Thoracic aorta (tissue), 2 donors: ENCODE measurements at regions not wholly inside any gene's neighbourhood (a gene's known extent, or its start where the extent isn't known, plus 50 kb on each side); places are given as distances from the start of the nearest gene placed in this dataset.

ENCODE experiments used
- ATAC-seq: fragments of 150-250 bp; one replicate; pipeline ENCODE4 v1.8.0; 2017; ENCODE audit warnings: low read depth; ENCODE audit not compliant: insufficient number of reproducible peaks, low FRiP score
- DNase-seq: peaks from one replicate; pipeline ENCODE4 v3.0.0-alpha.2; 2020; ENCODE audit warnings: low spot score
- H3K27ac ChIP-seq, 2 donors: fragments of 200-600 bp; sonication (generic); 1 replicate in 1 of 2; 2 replicates in 1 of 2; pipeline ENCODE4 v1.5.1; 2016; ENCODE audit warnings: mild to moderate bottlenecking in 2 of 2, moderate library complexity in 2 of 2
- H3K27me3 ChIP-seq: fragments of 200-600 bp; sonication (generic); replicated peaks from 2 replicates; pipeline ENCODE4 v1.6.0; 2016; ENCODE audit warnings: mild to moderate bottlenecking; ENCODE audit not compliant: insufficient read depth
- H3K36me3 ChIP-seq: fragments of 200-600 bp; sonication (generic); one replicate; pipeline ENCODE4 v1.5.1; 2016
- H3K4me1 ChIP-seq, 2 donors: fragments of 200-600 bp; sonication (generic); 1 replicate in 1 of 2; 2 replicates in 1 of 2; pipeline versions ENCODE4 v1.5.1 to v1.6.0; 2016; ENCODE audit warnings: low read depth in 2 of 2, mild to moderate bottlenecking in 1 of 2; ENCODE audit not compliant: control insufficient read depth in 1 of 2
- H3K4me3 ChIP-seq: fragments of 200-600 bp; sonication (generic); 2 replicates; pipeline ENCODE4 v1.5.1; 2016; ENCODE audit warnings: mild to moderate bottlenecking
- H3K9me3 ChIP-seq: fragments of 200-600 bp; sonication (generic); 2 replicates; pipeline ENCODE4 v1.5.1; 2016
- TF ChIP-seq, protein P1 (sequence below): fragments of 200-600 bp; sonication (generic); IDR thresholded peaks from one replicate; pipeline ENCODE4 v1.5.1; 2019; ENCODE audit warnings: antibody characterized with exemption

DNA sequence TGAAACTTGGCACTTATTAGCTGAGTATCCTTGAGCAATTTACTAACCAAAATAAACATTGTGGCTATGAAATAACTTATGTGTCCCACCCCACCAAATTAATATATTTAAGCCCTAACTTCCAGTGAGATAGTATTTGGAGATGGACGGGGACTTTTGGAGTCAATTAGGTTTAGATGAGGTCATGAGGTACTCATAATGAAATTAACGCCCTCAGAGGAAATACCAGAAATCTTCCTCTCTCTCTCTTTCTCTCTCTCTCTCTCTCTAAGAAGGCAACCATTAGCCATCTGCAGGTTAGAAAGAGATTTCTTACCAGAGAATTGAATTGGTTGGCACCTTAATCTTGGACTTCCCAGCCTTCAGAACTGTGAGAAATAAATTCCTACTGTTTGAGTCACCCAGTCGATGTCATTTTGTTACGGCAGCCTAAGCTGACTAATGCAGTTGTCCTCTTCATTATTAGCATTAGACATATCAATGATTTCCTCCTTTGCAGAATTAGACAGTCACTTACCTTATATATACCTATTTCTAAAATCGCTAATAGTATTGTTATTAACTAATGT lies 1284.0 kb downstream of the FAM181B start:
- H3K9me3 ChIP-seq: no peaks in the 10 kb centered on the region
- no peak overlapping the region for H3K27ac ChIP-seq
- H3K36me3 ChIP-seq: no peaks in the 10 kb centered on the region
- H3K27me3 ChIP-seq: no peaks in the 10 kb centered on the region
- TF ChIP-seq, protein P1, sequence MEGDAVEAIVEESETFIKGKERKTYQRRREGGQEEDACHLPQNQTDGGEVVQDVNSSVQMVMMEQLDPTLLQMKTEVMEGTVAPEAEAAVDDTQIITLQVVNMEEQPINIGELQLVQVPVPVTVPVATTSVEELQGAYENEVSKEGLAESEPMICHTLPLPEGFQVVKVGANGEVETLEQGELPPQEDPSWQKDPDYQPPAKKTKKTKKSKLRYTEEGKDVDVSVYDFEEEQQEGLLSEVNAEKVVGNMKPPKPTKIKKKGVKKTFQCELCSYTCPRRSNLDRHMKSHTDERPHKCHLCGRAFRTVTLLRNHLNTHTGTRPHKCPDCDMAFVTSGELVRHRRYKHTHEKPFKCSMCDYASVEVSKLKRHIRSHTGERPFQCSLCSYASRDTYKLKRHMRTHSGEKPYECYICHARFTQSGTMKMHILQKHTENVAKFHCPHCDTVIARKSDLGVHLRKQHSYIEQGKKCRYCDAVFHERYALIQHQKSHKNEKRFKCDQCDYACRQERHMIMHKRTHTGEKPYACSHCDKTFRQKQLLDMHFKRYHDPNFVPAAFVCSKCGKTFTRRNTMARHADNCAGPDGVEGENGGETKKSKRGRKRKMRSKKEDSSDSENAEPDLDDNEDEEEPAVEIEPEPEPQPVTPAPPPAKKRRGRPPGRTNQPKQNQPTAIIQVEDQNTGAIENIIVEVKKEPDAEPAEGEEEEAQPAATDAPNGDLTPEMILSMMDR: no peak
- no peak overlapping the region for H3K4me3 ChIP-seq
- H3K4me1 ChIP-seq: no peaks in the 10 kb centered on the region
- no peak for DNase-seq
- ATAC-seq: no peak

DNA sequence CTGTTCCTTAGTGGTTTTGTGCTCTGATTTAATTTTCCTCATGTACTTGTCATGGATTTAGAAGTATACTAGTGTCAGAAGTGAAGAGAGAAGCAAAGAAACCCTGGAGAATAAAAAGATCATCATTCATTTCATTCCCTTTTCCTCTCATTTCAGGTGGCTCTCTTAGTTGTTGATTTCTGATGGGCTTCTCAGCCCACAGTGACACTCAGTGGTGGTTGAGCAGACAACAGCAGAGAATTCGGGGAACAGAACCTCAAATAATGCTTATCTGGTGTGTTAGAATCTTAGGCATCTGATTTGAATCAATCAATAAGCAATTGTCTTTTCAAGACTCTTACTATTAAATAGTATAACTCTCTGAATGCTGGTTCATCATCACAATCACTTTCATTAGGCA lies 1289.4 kb downstream of the FAM181B start:
- H3K9me3 ChIP-seq: no peaks in the 10 kb centered on the region
- DNase-seq (no peak), ATAC-seq (no peak)
- H3K4me1 ChIP-seq: no peaks in the 10 kb centered on the region
- TF ChIP-seq, protein P1: no peak
- H3K36me3 ChIP-seq: no peaks in the 10 kb centered on the region
- no peak overlapping the region for H3K4me3 ChIP-seq
- no peak overlapping the region for H3K27ac ChIP-seq
- H3K27me3 ChIP-seq: no peaks in the 10 kb centered on the region

DNA sequence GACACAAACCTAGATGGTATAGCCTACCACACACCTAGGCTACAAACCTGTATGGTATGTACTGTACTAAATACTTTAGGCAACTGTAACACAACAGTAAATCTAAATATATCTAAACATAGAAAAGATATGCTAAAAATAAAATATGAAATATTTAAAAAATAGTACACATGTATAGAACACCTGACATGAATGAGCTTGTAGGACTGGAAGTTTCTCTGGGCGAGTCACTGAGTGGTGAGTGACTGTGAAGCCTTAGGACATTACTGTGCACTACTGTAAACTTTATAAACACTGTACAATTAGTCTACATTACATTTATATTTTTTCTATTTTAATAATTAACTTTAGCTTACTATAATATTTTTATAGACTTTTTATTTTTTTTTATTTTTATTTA lies 1301.3 kb downstream of the FAM181B start:
- H3K27me3 ChIP-seq: no peaks in the 10 kb centered on the region
- TF ChIP-seq, protein P1: no peak
- no peaks in the 10 kb centered on the region for H3K36me3 ChIP-seq
- H3K4me3 ChIP-seq: no peak overlapping the region
- ATAC-seq (no peak), DNase-seq (no peak)
- H3K4me1 ChIP-seq: no peaks in the 10 kb centered on the region
- no peak overlapping the region for H3K27ac ChIP-seq
- H3K9me3 ChIP-seq: no peaks in the 10 kb centered on the region

DNA sequence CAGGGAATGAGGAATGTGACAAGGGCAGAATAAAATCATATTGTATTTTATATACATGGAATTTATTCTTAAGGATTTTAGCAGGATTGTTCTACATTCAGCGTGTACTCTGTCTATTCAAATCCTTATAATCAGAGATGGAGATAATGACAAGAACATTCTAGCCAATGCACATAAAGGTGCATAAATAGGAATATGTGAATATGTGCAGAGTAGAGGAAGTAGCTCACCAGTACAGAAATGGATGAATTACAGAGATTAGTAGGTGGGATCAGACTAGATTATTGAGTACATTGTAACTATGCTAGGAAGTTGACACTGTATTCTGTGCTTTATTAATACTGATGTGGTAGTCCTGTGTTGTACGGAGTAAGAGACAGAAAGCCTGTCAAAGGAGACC lies 1308.8 kb downstream of the FAM181B start:
- Histone ChIP-seq H3K27me3 (no peaks in the 10 kb centered on the region), H3K27ac (no peak overlapping the region), H3K36me3 (no peaks in the 10 kb centered on the region), H3K4me1 (no peaks in the 10 kb centered on the region), H3K9me3 (no peaks in the 10 kb centered on the region), H3K4me3 (no peak overlapping the region)
- DNase-seq: no peak
- TF ChIP-seq, protein P1: no peak
- ATAC-seq: no peak

DNA sequence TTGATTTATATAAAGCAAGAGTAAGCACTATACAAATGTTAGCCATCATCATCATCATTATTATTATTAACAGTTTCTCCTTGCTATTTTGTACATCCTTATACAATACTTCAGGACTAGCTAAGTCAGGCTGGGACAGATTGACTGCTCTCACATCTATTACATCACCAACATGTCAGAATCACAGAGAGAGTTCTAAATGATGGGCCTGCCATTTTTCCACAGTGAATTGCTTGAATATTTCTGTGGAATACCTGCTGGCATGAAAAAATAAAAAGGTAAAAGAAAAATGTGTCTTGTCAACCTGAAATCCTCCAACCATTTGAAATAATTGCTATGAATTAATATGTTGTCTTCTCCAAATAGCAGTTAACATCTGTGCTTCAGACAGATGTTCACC lies 1311.3 kb downstream of the FAM181B start:
- Histone ChIP-seq H3K9me3 (no peaks in the 10 kb centered on the region), H3K27me3 (no peaks in the 10 kb centered on the region), H3K27ac (no peak overlapping the region), H3K36me3 (no peaks in the 10 kb centered on the region), H3K4me3 (no peak overlapping the region), H3K4me1 (no peaks in the 10 kb centered on the region)
- no peak for ATAC-seq
- no peak for DNase-seq
- TF ChIP-seq, protein P1: no peak
